IMR-90 (cell line): ENCODE measurements at regions not wholly inside any gene's neighbourhood (a gene's known extent, or its start where the extent isn't known, plus 50 kb on each side); places are given as distances from the start of the nearest gene placed in this dataset.

Experiments
- ATAC-seq: fragments of 200-7000 bp; cut with Tn5 transposase; 2 replicates; pipeline ENCODE4 v1.9.1; 2020; ENCODE audit warnings: low read depth, mild to moderate bottlenecking, moderate library complexity
- BruUV-seq: library from RNA; stranded (reverse); fragments of 400-500 nt; replicated peaks from 2 replicates; lab custom pipeline; 2021; lab: Mats Ljungman, UMichigan
- CTCF ChIA-PET: fragments of 300-600 bp; formaldehyde crosslinking; extraction: SDS; loops from one replicate; lab custom pipeline; 2021; ENCODE audit warnings: antibody characterized with exemption; lab: Yijun Ruan, JAX
- POLR2A ChIA-PET: fragments of 300-600 bp; sonication (Branson Sonifier 250); formaldehyde crosslinking; loops from one replicate; lab custom pipeline; 2022; ENCODE audit warnings: antibody characterized with exemption; ENCODE audit not compliant: unreplicated experiment; lab: Charles Lee
- DNase-seq: peaks from one replicate; pipeline ENCODE4 v3.0.0; 2013
- H2AFZ ChIP-seq: replicated peaks from 2 replicates; pipeline ENCODE3; 2013; ENCODE audit warnings: low read length, mild to moderate bottlenecking; ENCODE audit not compliant: poor library complexity
- H2AK5ac ChIP-seq: 2 replicates; pipeline ENCODE4 v1.6.1; 2013; ENCODE audit warnings: low read depth, low read length, inconsistent platforms
- H2AK9ac ChIP-seq: replicated peaks from 2 replicates; pipeline ENCODE3; 2013; ENCODE audit warnings: mild to moderate bottlenecking, low read depth, low read length, moderate library complexity; ENCODE audit not compliant: poor library complexity
- H2BK120ac ChIP-seq: 2 replicates; pipeline ENCODE4 v1.6.1; 2013; ENCODE audit warnings: low read depth, low read length, inconsistent platforms
- H2BK15ac ChIP-seq: 3 replicates; pipeline ENCODE4 v1.6.1; 2013; ENCODE audit warnings: low read depth, low read length, inconsistent platforms
- H2BK20ac ChIP-seq: 2 replicates; pipeline ENCODE4 v1.6.1; 2013; ENCODE audit warnings: low read depth, mild to moderate bottlenecking, inconsistent platforms, low read length, moderate library complexity
- H2BK5ac ChIP-seq: 2 replicates; pipeline ENCODE4 v1.6.1; 2013; ENCODE audit warnings: mild to moderate bottlenecking, low read depth, low read length, inconsistent platforms; ENCODE audit not compliant: poor library complexity, severe bottlenecking
- H3K14ac ChIP-seq: replicated peaks from 2 replicates; pipeline ENCODE4 v1.6.1; 2013; ENCODE audit warnings: low read depth, low read length, inconsistent platforms
- H3K18ac ChIP-seq: 2 replicates; pipeline ENCODE4 v1.6.1; 2013; ENCODE audit warnings: low read depth, low read length, control low read depth
- H3K23ac ChIP-seq: 2 replicates; pipeline ENCODE4 v1.6.1; 2013; ENCODE audit warnings: low read depth, low read length, inconsistent platforms
- H3K27ac ChIP-seq: 2 replicates; pipeline ENCODE4 v1.5.1; 2013; ENCODE audit warnings: mild to moderate bottlenecking, control low read depth, low read length; ENCODE audit not compliant: insufficient read depth
- H3K27me3 ChIP-seq: 2 replicates; pipeline ENCODE4 v1.6.1; 2013; ENCODE audit warnings: low read length; ENCODE audit not compliant: control insufficient read depth, insufficient read depth
- H3K36me3 ChIP-seq: 2 replicates; pipeline ENCODE4 v1.6.1; 2013; ENCODE audit warnings: low read length, mixed read lengths; ENCODE audit not compliant: control insufficient read depth, insufficient read depth
- H3K4ac ChIP-seq: 2 replicates; pipeline ENCODE4 v1.6.1; 2013; ENCODE audit warnings: low read depth, low read length, inconsistent platforms
- H3K4me1 ChIP-seq: 2 replicates; pipeline ENCODE4 v1.6.1; 2013; ENCODE audit warnings: low read length, mixed read lengths; ENCODE audit not compliant: control insufficient read depth, insufficient read depth
- H3K4me2 ChIP-seq: 2 replicates; pipeline ENCODE4 v1.6.1; 2013; ENCODE audit warnings: low read depth, mild to moderate bottlenecking, control low read depth, low read length, moderate library complexity
- H3K4me3 ChIP-seq: 2 replicates; pipeline ENCODE4 v1.5.1; 2013; ENCODE audit warnings: low read depth, mild to moderate bottlenecking, control low read depth, low read length, moderate library complexity; ENCODE audit not compliant: insufficient read depth
- H3K56ac ChIP-seq: 2 replicates; pipeline ENCODE4 v1.6.1; 2013; ENCODE audit warnings: low read length, inconsistent platforms; ENCODE audit not compliant: insufficient read depth; ENCODE audit errors: extremely low read depth
- H3K79me1 ChIP-seq, 2 experiments: 2 replicates each; pipeline ENCODE4 v1.6.1; 2013; ENCODE audit warnings: low read length in 2 of 2, inconsistent platforms in 1 of 2, low read depth in 1 of 2
- H3K9ac ChIP-seq: 2 replicates; pipeline ENCODE4 v1.6.1; 2013; ENCODE audit warnings: low read depth, low read length, control low read depth
- H3K9me1 ChIP-seq: 2 replicates; pipeline ENCODE4 v1.6.1; 2013; ENCODE audit warnings: low read length, inconsistent platforms; ENCODE audit not compliant: insufficient read depth
- H3K9me3 ChIP-seq: 2 replicates; pipeline ENCODE4 v1.6.1; 2013; ENCODE audit warnings: low read length; ENCODE audit not compliant: control insufficient read depth, insufficient read depth
- H4K20me1 ChIP-seq: 2 replicates; pipeline ENCODE4 v1.6.1; 2013; ENCODE audit warnings: low read length, inconsistent platforms; ENCODE audit not compliant: insufficient read depth
- H4K5ac ChIP-seq: 2 replicates; pipeline ENCODE4 v1.6.1; 2013; ENCODE audit warnings: mild to moderate bottlenecking, low read depth, low read length, control low read depth
- H4K8ac ChIP-seq, 2 experiments: 2 replicates each; pipeline ENCODE4 v1.6.1; 2013; ENCODE audit warnings: low read depth in 2 of 2, low read length in 2 of 2, control low read depth in 1 of 2, inconsistent platforms in 1 of 2
- H4K91ac ChIP-seq: 2 replicates; pipeline ENCODE4 v1.6.1; 2013; ENCODE audit warnings: low read depth, low read length, inconsistent platforms; ENCODE audit not compliant: insufficient read depth
- MAFK ChIP-seq: IDR thresholded peaks from 2 replicates; pipeline ENCODE4 v1.6.1; 2012; ENCODE audit warnings: low read depth, low read length, improper control_type of control experiment
- MXI1 ChIP-seq: IDR thresholded peaks from 2 replicates; pipeline ENCODE4 v1.6.1; 2012; ENCODE audit warnings: low read depth, mild to moderate bottlenecking, low read length, moderate library complexity, borderline replicate concordance
- POLR2A ChIP-seq: IDR thresholded peaks from 2 replicates; pipeline ENCODE4 v1.6.1; 2012; ENCODE audit warnings: mild to moderate bottlenecking, low read depth, low read length
- SMC3 ChIP-seq: fragments of 150-350 bp; IDR thresholded peaks from 2 replicates; pipeline ENCODE4 v1.6.1; 2016; ENCODE audit warnings: low read depth, mild to moderate bottlenecking, antibody characterized with exemption, low read length, moderate library complexity
- whole genome bisulfite sequencing, 2 experiments: methylation state at CpG; one replicate each; pipeline versions ENCODE4 v1.1.5 to v1.1.7; 2013; ENCODE audit warnings: missing lambda C conversion rate in 2 of 2; ENCODE audit not compliant: insufficient read length in 1 of 2; ENCODE audit errors: extremely low coverage in 2 of 2; 5-methylcytosine and 5-hydroxymethylcytosine counted together
- dilution Hi-C: fragments of 300-500 bp; cut with HindIII; formaldehyde crosslinking; loops from one replicate; pipeline ENCODE4 v1.14.3; 2018; ENCODE audit warnings: low sequenced_read_pairs; ENCODE audit not compliant: unreplicated experiment
- in situ Hi-C: fragments of 300-500 bp; cut with MboI; formaldehyde crosslinking; loops from 3 replicates; pipeline ENCODE4 v1.14.3; 2019; ENCODE audit warnings: low sequenced_read_pairs, inconsistent platforms, mixed read lengths
- intact Hi-C: fragments of 100-400 bp; cut with micrococcal nuclease; formaldehyde crosslinking; loops from 2 replicates; pipeline ENCODE4 v1.10.0; 2022

DNA sequence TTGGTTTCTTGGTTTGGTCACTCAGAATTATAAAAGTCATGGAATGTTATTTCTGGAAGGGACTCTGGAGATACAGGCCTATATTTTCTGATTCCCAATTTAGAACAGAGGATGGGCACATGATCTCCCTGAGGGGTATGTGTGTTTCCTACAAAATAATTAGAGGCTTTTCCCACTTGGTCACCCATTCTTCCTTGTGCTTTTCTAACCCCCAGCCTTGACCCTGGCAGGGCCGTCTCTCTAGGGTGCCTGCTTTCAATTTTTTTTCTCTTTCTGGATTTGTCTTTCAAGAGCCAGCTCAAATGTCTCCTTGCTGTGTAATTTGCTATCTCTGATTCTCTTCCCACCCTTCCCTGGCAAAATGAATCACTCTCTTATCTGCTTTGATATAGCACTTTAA lies 131.9 kb downstream of the HLX start:
- DNase-seq: no peak
- H3K4me3 ChIP-seq: no peak overlapping the region
- H4K8ac ChIP-seq: no peak overlapping the region
- no TSS peak for BruUV-seq
- ChIA-PET CTCF (no interaction called here), POLR2A (no interaction called here)
- H4K5ac ChIP-seq: no peak overlapping the region
- no peak for TF ChIP-seq SMC3
- TF ChIP-seq MAFK: no peak
- TF ChIP-seq POLR2A: no peak
- TF ChIP-seq MXI1: no peak
- H3K27me3 ChIP-seq: no peaks in the 10 kb centered on the region
- no peaks in the 10 kb centered on the region for H3K79me1 ChIP-seq
- dilution Hi-C loops (no loop called here), in situ Hi-C loops (no loop called here), intact Hi-C loops (no loop called here)
- H2AK5ac ChIP-seq: no peak overlapping the region
- H4K20me1 ChIP-seq: no peaks in the 10 kb centered on the region
- no peaks in the 10 kb centered on the region for H3K9me3 ChIP-seq
- no peak overlapping the region for H3K18ac ChIP-seq
- H2BK5ac ChIP-seq: no peak overlapping the region
- no peak overlapping the region for H3K14ac ChIP-seq
- no peaks in the 10 kb centered on the region for H3K4me1 ChIP-seq
- H2AK9ac ChIP-seq: no peak overlapping the region
- no peak overlapping the region for H4K91ac ChIP-seq
- H3K27ac ChIP-seq: no peak overlapping the region
- no peaks in the 10 kb centered on the region for H3K36me3 ChIP-seq
- no peak overlapping the region for H3K23ac ChIP-seq
- H3K4ac ChIP-seq: no peak overlapping the region
- no peak overlapping the region for H2BK120ac ChIP-seq
- no peak overlapping the region for H3K9ac ChIP-seq
- H3K9me1 ChIP-seq: no peaks in the 10 kb centered on the region
- no peak overlapping the region for H2BK20ac ChIP-seq
- no peak overlapping the region for H2BK15ac ChIP-seq
- no peak for ATAC-seq
- no peak overlapping the region for H3K4me2 ChIP-seq
- WGBS, 2 experiments: no CpG with 5 or more reads among the region's 1 CpG
- H2AFZ ChIP-seq: no peak overlapping the region
- H3K56ac ChIP-seq: no peak overlapping the region
